Left renal pelvis (tissue), 4 donors: ENCODE measurements at regions not wholly inside any gene's neighbourhood (a gene's known extent, or its start where the extent isn't known, plus 50 kb on each side); places are given as distances from the start of the nearest gene placed in this dataset.
"Not testable (repeated sequence)": the region's sequence is repeated elsewhere in the genome, so short reads cannot be mapped to it uniquely, and the experiment has no call there.

Source experiments
- DNase-seq, 4 donors: peaks; one replicate each; pipeline ENCODE4 v3.0.0-alpha.2; 2013; ENCODE audit warnings: low read depth in 4 of 4, low spot score in 3 of 4

DNA sequence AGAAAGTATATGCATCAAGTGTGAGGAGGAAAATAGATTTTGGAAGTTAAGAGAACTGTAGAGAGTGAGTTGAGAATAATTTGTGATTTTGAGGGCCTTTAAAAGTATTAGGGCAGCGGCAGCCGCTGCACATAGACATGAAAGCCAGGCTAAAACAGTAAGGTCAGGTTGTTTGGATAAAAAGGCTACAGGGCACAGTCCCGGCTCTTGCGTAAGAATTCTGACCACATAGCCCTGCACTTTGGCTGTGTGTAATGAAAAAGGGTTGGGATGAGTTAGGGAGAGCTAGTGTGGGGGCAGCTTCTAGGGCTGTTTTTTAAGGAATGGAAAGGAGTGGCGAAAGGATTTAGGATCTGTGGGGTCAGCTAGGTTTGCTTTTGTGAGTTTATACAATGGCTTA, 130.8 kb downstream of the CCDC71L start:
- not testable (repeated sequence) for DNase-seq

DNA sequence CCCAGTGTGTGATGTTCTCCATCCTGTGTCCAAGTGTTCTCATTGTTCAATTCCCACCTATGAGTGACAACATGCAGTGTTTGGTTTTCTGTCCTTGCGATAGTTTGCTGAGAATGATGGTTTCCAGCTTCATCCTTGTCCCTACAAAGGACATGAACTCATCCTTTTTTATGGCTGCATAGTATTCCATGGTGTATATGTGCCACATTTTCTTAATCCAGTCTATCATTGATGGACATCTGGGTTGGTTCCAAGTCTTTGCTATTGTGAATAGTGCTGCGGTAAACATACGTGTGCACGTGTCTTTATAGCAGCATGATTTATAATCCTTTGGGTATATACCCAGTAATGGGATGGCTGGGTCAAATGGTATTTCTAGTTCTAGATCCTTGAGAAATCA, 134.3 kb downstream of the CCDC71L start:
- not testable (repeated sequence) for DNase-seq

DNA sequence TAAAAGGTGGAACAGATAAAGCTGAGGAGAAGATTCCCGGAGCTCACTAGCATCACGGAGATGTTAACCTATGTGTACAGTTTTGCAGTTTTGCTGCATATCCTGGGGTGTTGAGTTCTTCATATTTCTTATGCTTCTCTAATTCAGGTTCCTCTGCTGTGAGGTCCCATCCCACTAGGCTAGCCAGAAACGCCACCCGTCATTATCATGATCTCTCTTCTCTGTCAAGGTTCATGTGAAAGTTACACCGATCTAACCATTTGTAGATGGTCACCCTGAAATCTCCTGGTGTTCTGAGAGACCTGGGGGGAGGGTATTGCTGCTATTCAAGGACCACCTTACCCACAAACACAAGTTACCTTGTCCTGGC, 136.3 kb downstream of the CCDC71L start:
- no peak for DNase-seq

DNA sequence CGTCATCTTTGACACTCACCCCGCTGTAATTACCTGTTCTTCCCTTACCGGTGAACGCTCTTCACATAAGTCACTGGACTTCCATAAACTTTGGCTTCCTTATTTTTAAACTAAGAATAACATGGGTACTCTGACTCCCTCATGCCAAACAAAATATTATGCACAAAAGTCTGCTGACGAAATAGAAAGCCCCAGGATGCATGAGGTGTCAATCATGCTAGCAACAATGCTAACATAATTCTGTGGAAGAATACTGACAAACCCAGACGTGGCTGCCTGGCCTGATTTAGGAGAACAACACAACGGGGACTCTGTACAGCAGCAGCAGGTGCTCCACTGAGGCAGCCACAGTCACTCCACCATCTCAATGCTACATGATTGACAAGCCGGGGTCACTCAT, 137.5 kb downstream of the CCDC71L start:
- no peak for DNase-seq

DNA sequence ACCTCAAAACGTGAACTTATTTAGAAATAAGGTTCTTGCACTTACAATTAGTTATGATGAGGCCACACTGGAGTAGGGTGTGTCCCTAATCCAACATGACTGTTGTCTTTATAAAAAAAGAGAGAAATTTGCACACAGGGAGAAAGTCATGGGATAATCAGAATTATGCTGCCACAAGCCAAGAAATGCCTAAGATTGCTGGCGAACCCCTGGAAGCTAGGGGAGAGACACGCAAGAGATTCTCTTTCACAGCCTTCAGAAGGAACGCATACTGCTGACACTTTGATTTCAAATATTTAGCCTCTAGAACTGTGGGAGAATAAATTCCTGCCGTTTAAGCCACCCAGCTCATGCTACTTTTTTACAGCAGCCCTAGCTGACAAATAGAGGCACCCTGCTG, 138.3 kb downstream of the CCDC71L start:
- DNase-seq = no peak

DNA sequence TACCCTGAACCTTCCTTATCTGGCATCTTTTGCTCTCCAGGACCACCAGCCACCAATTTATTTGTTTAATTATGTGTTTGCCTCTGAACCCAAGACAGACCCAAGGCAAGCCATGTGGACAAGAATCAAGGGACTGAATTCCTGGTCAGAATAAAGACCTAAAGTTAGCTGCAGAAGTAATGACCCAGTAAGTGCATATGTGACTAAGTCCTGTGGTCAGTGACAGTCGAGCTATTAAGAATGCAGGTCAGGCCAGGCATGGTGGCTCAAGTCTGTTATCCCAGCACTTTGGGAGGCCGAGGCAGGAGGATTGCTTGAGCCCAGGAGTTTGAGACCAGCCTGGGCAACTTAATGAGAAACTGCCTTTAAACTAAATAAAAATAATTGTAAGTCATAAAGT, 139.4 kb downstream of the CCDC71L start:
- DNase-seq = no peak

DNA sequence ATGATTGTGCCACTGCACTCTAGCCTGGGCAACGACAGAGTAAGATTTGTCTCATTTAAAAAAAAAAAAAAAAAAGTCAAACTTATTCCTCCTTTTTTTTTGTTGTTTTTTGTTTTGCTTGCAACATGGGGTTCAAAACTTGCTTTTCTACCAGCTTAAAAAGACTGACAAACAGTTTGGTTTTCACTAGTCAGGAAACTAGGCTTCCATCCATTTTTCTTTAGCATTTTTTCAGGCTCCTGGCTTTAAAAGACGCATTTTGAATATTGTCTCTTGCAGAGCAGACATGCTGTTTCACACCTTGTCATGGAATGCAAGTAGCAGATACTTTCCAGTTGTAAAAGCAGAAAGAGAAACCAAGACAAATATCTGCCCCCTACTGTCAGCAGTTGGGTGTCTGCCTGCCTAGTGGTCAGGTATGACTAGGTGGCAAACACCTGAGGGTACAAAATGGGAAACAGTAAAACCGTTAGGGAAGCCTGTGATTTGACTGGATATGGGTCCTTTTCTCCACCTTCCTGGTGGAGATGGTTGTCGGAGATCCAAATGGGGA, 139.9 kb downstream of the CCDC71L start:
- no peak for DNase-seq

DNA sequence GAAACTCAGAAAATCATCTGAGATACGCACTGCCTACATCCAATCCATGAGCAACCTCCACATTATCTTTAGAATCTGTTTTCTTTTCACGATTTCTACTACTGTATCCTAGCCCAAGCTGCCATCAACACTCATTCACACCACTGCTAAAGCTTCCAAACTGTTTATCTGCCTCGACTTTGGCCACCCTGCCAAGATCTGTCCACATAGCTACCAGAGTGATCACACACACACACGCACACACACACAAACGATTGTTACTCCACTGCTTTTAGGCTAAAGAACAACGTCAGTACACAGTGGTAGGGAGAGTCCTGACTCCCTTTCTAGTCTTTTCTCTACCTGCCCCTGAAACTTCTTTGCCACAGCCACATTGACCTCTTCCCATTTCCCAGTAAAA, 142.0 kb downstream of the CCDC71L start:
- DNase-seq = no peak

DNA sequence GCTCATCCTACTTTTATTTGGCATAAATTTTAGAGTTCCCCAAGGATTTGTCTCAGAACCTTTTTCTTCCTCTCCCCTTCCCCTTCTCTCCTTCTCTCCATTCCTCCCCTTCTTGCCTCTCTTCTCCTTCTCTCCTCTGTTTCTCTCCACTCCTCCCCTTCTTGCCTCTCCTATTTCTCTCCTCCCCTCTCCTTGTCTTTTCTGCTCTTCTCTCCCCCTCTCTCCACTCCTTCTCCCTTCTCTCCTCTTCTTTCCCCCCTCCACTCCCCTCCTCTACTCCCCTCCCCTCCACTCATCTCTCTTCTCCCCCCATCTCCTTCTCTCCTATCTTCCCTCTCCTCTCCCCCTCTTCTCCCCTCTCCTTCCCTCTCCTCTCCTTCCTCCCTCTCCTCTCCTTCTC, 142.7 kb downstream of the CCDC71L start:
- no peak for DNase-seq

DNA sequence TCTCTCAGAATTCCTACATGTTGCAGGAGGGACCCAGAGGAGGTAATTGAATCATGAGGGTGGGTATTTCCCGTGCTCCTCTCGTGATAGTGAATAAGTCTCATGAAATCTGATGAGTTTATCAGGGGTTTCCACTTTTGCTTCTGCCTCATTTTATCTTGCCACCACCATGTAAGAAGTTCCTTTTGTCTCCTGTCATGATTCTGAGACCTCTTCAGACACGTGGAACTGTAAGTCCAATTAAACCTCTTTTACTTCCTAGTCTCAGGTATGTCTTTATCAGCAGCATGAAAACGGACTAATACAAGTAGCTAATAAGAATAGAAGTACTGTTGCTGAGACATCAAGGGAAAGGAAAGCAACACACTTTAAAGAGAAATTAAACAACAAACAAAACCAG, 143.4 kb downstream of the CCDC71L start:
- DNase-seq = no peak

DNA sequence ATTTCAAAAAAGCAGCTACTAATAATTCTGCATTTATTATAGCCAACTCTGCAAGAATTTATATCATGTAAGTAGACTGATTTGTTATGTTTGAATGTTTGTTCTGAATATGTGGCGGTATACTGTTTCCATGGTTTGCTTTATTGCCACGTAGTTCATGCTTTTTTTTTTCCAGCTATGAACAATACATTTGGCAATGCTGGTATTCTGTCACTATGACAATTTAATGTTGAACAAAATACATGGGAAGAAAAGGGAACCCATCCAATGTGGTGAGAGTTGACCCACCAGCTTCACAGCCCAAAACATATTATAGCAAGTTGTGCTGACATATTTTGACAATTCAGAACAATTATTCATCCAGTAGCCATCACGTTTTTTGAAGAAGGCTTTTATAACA, 145.6 kb downstream of the CCDC71L start:
- no peak for DNase-seq

DNA sequence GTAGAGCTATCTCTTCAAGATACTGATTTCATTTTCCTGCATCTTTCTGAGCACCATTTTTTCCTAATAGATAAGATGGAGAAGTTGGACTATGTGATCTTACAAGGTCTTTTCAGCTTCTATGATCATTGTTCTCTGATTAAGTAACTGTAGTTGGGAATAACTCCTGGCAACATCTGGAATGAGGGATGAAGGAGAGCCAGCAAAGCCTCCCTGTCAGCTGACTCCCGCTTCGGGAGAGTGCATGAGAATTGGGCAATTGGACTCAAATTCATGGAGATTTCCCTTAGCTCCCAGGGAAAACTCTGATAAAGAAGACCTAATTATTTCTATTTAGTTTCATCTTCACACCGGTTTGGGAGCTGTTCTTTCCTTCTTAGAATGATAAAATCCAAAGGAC, 146.1 kb downstream of the CCDC71L start:
- DNase-seq = no peak

DNA sequence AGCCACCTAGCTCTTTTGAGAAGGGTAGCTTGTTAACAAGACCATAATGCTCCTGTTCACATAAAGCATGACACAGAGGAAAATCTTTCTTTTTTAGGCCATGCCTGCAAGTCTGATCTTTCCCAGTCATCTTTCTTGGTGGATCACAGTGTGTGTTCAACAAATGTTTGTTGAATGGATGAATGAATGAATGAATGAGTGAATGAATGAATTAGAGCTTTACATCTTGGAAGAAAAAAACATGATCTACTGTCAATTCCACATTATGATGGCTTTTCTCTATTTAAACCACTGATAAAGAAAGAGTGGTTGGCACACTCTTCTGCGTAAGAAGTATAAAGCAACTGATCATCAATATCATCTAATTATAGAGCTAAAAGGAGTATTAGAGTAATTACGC, 148.7 kb downstream of the CCDC71L start:
- DNase-seq = no peak

DNA sequence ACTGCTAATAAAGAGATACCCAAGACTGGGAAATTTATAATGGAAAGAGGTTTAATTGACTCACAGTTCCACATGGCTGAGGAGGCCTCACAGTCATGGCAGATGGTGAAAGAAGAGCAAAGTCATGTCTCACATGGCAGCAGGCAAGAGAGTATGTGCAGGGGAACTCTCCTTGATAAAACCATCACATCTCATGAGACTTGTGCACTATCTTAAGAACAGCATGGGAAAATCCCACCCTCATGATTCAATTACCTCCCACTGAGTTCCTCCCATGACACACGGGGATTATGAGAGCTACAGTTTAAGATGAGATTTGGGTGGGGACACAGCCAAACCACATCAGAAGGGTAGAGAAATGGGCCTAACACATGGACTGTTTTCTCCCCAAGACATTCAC, 156.3 kb downstream of the CCDC71L start:
- no peak for DNase-seq

DNA sequence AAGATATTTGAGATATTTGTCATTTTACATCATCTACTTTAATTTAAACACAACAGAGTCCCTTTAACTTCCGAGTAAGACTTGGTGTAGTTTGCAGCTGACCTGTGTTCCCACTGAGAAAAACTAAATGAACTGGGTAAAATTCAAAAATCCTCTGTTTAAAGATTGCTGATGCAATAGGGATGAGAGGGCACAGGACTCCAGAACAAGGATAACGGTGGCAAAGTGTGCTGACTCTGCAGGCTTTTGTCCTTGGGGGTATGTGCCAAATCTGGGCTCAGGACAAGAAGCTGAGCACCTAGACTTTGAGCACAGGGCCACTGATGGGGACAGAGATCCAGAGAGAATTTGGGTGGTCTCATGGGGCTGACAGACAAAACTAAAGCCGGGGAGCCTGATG, 156.8 kb downstream of the CCDC71L start:
- no peak for DNase-seq

DNA sequence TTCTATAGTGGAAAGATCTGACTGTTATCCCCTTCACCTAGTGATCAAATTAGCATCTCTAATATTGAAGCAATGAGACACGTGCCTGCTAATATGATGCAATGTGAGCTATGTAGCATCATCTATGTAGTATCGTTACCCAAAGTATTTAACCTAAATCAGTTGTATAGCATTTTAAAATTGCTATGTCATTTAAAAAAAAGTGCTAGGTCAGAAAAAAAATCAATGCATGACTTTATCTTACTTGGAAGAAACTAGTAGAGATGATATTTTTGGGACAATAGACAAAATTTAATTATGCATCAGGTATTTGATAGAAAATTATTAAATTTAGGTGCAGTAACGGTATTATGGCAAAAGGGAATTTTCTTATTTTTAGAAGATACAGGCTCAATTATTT, 157.3 kb downstream of the CCDC71L start:
- no peak for DNase-seq

DNA sequence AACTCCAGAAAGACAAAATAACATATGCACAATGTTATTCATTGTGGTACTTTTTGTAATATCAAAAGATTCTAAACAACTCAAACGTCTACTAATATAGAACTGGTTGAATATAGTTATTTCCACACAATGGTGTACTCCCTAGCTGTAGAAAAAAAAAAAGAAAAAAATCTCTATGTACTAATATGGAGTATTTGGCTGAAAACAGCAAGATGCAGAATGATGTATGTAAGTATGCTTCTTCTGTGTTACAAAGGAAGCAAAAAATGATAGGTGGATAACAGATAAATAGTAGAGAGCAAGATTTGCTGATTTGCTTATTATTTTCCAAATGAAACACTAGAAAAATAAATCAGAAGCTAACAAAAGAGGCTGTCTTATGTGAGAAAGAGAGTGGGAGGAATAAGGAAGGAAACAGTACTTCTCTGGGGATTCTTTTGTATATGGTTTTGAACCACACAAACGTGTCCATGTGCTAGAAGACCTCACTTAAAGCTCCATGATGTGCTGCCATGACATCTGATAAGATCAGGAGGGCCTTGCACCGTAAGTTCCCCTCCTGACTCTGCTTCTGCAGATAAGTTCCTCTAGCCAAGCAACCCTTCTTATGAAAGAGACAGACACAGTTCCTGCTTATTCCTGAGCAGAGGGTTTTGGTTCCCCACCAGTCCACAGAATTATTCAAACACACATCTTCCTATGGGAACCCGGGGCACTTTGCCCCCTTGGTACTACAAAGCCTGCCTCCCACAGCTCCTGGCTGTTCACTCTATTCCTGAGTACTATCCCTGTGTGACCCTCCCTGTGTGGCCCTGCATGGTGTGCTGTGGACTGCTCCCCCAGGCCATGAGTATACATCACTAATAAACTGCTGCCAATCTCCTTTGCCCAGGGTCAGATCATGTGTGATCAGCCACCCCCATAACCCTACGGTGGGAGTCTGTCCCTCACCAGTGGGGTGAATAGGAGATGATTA, 159.1 kb downstream of the CCDC71L start:
- DNase-seq = no peak

DNA sequence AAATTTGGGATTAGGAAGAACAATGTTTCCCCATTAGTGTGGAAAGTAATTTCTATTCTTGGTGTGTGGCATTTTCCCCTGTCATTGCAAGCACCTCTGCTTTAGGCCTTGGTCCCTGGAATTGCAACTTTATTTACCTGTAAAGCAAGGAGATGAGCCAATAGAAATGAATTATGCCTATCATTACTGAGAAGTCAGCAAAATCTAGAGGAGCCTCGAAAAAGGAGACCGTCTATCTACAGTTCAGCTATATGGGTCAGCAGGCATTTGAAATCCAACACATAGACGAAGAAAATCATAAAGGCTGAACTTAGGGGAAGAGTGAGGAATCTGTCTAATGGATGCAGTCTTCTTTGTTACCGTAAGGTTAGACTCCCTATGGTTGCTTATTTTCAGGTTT, 161.1 kb downstream of the CCDC71L start:
- DNase-seq = no peak

DNA sequence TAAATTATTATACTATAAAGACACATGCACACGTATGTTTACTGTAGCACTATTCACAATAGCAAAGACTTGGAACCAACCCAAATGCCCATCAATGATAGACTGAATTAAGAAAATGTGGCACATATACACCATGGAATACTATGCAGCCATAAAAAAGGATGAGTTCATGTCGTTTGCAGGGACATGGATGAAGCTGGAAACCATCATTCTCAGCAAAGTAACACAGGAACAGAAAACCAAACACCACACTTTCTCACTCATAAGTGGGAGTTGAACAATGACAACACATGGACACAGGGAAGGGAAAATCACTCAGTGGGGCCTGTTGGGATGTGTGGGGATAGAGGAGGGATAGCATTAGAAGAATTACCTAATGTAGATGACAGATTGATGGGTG, 163.0 kb downstream of the CCDC71L start:
- DNase-seq = not testable (repeated sequence)

DNA sequence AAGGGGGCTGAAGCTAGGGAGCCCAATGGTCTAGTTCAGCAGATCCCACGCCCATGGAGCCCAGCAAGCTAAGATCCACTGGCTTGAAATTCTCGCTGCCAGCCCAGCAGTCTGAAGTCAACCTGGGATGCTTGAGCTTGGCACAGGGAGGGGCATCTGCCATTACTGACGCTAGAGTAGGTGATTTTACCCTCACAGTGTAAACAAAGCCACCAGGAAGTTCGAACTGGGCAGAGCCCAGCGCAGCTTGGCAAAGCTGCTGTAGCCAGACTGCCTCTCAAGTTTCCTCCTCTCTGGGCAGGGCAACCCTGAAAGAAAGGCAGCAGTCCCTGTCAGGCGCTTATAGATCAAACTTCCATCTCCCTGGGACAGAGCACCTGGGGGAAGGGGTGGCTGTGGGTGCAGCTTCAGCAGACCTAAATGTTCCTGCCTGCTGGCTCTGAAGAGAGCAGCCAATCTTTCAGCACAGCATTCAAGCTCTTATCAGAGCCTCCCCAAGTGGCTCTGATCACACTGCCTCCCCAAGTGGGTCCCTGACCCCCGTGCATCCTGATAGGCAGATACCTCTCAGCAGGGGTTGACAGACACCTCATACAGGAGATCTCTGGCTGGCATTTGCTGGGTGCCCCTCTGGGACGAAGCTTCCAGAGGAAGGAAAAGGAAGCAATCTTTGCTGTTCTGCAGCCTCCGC, 167.8 kb downstream of the CCDC71L start:
- no peak for DNase-seq

DNA sequence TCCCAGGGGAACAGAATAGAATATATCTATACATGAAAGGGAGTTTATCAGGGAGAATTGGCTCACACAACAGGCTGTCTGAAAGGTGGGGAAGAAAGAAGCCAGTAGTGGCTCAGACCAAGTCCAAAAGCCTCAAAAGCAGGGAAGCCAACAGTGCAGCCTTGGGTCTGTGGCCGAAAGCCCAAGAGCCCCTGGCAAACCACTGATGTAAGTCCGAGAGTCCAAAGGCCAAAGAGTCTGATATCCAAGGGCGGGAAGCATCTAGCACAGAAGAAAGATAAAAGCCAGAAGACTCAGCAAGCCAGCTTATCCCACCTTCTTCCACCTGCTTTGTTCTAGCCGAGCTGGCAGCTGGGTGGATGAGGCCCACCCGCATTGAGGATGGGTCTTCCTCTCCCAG, 172.5 kb downstream of the CCDC71L start:
- no peak for DNase-seq

DNA sequence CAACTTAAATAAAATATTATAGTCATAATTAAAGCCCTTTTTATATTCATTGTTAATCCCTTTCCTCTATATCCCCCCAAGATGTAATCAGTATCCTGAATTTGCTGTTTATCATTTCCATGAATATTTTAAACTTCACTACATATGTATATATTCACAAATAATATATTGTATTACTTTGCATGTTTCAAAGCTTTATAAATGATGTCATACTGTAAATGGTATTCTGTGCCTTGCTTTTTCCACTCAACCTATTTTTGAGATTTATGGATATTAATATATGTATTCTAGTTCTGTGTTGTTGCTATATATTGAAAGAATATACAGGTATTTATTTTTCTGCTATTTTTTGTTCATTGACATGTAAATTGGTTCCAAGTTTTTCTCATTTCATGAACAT, 173.1 kb downstream of the CCDC71L start:
- DNase-seq = no peak
